CD4-positive, alpha-beta T cell treated with Interleukin-21 for 1 hour (primary cell): ENCODE measurements at regions not wholly inside any gene's neighbourhood (a gene's known extent, or its start where the extent isn't known, plus 50 kb on each side); places are given as distances from the start of the nearest gene placed in this dataset.

Experiments
- DNase-seq: peaks from one replicate; pipeline ENCODE4 v3.0.0-alpha.2; 2020

- DNase-seq = peak; percentile 55
Measured at GRCh38 chr4:26074712-26075430, 160.9 kb downstream of the SMIM20 start.

GRCh38 chr4:26075583-26075982, 161.6 kb downstream of the SMIM20 start:
- no peak for DNase-seq

- peak; percentile 34 for DNase-seq
Measured at GRCh38 chr4:26076000-26076587, 162.1 kb downstream of the SMIM20 start.

DNA sequence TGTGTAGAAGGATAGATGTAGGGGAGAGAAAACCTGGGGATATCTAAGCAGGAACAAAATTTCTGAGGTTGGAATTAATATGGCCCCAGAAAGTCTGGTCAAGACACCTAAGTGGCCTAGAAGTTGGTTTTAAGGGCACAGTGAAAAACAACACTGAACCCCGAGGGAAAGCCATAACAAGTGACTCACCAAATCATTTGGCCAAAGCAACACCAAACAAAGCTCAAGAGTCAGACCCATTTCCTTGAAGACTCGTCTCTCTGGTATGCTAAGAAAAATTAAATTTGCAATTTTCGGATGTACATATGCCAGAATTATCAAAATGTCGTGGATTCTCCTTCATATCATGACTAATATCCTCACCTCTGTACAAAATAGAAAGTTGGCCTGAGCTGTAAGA, 162.9 kb downstream of the SMIM20 start:
- DNase-seq = no peak

- DNase-seq = no peak
Measured at GRCh38 chr4:26077756-26078155, 163.7 kb downstream of the SMIM20 start.

- no peak for DNase-seq
Measured at GRCh38 chr4:26080870-26081628, 167.0 kb downstream of the SMIM20 start.

DNA sequence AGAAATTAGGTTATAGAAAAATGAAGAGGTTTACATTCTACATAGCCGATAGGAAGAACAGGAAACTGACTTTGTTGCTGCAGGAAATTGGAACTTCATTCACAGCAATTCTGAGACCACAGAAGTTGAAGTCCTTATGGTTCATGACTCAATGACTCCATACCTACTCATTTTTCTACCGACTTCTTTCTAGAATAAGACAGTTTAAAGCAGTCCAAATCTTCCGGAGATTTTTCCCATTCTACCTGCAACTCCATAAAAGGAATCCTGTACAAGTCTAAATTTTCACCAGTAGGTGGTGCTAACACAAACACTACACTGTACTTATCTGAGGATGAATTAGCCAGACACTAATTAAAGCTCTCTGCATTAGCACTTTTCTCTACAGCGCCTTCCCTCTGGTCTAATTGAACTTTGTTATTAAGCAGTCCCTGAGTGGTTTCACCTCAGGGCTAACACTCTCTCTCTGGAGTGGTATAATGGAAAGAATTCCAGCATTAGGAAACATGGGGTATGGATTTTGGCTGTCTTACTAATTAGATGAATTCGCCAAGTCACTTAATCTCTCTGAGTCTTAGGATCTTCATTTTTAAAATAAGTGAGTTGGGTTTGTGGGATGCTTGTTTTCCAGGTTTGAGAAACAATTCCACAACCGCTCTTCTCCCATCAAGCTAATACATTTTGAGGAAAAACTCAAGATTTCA, 167.9 kb downstream of the SMIM20 start:
- DNase-seq = peak; percentile 64

- no peak for DNase-seq
Measured at GRCh38 chr4:26082565-26082964, 168.5 kb downstream of the SMIM20 start.

GRCh38 chr4:26083987-26084386, 170.0 kb downstream of the SMIM20 start:
- DNase-seq = no peak

GRCh38 chr4:26084414-26084813, 170.4 kb downstream of the SMIM20 start:
- DNase-seq = no peak

- no peak for DNase-seq
Measured at GRCh38 chr4:26085551-26085950, 171.5 kb downstream of the SMIM20 start.

DNA sequence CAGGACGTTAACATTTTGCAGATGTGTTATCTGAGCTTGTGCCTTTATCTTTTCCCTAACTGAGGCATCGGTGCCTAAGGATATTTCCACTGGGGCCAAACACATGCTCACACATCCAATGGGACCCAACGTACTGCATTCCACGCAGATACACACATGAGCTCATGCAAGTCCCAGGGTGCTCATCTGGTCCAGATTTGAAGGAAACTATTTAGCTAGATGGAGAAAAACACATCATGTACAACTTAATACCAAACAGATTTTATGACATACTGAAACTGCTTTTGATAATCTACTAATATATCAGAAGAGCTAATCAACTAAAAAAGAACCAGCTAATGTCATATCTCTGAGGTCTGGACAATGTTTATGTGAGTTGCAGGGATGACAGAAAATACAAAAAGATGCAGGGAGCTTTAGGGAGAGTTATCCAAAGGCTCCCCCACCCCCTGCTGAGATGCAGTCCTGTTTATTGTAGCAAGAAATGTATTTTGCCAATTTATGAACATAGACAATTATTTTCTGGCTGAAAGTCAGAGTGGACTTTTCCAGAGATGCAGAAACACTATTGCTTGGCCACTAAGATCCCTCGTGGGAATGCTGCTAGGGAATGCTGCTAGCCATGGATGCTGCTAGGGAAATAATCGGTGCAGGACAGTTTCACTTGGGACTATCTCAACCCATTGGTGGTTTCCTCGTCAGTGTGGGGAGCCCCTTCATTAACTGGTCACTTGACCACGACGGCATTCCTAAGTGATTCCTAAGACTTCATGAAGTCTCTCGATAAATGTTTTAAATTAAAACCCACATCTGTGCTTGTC, 172.8 kb downstream of the SMIM20 start:
- no peak for DNase-seq

DNA sequence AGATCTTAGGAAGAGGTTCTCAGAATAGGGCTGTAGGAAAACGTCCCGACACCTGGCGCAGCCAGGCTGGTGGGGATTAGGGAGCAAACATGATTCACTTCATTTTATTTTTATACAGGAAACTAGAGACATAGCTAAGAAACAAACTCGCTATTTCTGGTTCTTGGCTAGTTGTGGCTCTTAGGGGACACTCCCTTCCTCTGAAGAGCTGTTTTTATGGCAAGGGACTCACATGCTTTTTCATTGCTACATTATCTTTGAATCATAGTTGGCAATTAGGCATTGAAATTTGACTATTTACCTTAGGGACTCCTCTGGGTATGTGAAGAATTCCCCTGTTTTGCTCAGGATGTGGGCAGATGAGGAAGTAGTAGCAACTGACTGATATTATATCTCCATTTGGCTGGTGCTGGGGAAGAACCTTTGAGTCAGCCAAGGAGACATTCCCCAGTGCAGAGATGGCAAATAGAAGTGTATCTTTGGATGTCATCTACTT, 174.5 kb downstream of the SMIM20 start:
- DNase-seq = peak; percentile 48

DNA sequence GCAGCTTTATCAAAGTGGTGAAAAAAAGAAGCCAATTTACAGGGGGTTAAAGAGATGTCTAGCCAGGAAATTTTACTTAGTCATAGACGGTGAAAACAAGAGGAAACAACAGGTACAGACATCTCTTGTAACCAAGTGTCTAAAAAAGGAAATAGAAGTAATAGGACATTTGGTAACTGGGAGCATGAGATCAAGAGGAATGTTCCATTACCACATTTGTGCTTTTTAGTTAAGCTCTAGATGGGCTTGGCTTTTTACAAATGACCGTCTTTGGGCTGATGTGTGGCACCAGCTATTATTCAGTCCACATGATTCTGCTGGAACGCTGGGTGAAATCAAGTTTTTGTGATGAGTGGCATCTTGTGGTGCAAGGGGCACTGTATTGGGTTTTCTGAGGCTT, 179.5 kb downstream of the SMIM20 start:
- no peak for DNase-seq

DNA sequence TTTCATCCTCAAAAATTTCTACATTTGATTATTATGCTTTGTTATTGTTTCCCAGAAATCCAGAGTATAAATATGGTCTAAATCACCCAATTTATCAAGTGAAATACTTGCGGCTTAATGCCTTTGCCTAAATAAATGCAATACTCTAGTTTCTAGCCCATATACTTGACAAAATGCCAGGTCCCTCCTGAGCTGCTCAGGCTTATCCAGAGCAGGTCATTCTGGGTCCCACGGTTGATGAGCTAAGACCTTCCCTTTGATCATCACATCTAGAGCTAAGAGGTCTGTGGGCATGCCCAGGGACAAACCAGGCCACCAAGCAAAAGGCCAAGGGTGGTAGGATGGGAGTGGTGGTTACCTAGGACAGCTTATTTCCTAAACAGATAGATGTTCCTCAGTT, 180.1 kb downstream of the SMIM20 start:
- no peak for DNase-seq

DNA sequence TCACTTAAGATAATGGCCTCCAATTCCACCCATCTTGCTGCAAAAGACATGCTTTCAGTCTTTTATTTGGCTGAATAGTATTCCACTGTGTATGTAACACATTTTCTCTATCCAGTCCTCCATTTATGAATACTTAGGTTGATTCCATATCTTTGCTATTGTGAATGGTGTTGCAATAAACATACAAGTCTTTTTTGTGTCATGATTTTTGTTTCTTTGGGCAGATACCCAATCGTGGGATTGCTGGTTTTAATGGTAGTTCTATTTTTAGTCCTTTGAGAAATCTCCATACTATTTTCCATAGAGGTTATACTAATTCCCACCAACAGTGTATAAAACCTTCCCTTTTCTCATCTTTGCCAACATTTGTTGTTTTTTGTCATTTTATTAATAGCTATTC, 180.9 kb downstream of the SMIM20 start:
- DNase-seq = no peak

DNA sequence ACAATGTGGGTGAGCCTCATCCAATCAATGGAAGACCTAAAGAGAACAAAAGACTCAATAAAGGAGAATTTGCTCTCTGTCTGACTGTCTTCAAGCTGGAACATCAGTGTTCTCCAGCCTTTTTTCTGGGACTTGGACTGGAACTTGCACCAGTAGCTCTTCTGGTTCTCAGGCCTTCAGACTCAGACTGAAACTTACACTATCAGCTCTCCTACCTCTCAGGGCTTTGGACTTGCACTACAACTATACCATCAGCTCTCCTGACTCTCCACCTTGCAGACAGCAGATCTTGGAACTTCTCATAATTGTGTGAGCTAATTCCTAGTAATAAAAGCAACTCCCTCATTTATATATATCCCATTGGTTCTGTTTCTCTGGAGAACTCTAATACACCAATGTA, 185.9 kb downstream of the SMIM20 start:
- DNase-seq = no peak

DNA sequence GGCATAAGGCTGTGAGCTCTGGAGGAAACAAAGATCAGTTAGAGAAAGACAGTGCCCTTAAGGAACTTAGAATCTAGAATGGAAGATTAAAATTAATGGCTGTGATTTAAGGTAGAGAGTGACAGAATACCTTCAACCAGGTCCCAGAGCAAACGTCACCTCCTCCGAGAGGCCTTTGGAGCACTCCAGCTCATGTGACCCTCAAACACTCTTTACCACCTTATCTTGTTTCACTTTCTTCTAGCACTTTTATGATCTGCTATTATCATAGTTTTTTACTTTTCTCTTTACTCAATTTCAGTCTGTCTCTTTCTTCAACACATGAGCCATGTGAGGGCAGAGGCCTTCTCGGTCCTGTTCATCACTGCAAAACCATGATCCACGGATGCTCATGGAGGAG, 187.0 kb downstream of the SMIM20 start:
- no peak for DNase-seq

- DNase-seq = no peak
Measured at GRCh38 chr4:26104056-26104685, 190.2 kb downstream of the SMIM20 start.

DNA sequence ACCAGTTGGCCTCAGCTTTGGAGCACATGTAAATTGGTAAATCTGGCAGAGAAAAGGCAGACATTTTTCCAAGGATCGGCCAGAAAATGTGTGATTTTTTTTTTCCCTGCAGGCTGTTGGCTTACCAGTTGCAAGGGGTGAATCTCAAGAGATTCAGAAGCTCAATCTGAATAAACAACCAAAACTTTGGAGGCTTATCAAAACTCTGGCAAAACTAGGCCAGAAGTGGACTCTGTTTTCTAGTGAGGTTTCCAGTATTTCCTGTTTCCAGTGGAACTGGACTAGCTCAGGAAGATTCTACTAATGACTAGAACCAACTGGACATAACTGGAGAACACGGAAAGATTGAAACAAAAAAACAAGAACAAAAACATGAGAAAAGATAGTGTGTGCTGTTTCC, 191.3 kb downstream of the SMIM20 start:
- no peak for DNase-seq

GRCh38 chr4:26105815-26106699, 192.0 kb downstream of the SMIM20 start:
- no peak for DNase-seq
